Stomach (tissue), 8 donors: ENCODE measurements at regions not wholly inside any gene's neighbourhood (a gene's known extent, or its start where the extent isn't known, plus 50 kb on each side); places are given as distances from the start of the nearest gene placed in this dataset.
A peak's percentile ranks its signal among the peaks of the same experiment; 100 is the strongest.
"Not testable (repeated sequence)": the region's sequence is repeated elsewhere in the genome, so short reads cannot be mapped to it uniquely, and the experiment has no call there.

Experiments used
- DNase-seq, 2 donors: peaks; one replicate each; pipeline versions ENCODE4 v3.0.0 to v3.0.0-alpha.2; 2013 to 2019
- H3K27ac ChIP-seq, 5 donors: fragments of 200-600 bp in 4 of 5; sonication (generic) in 4 of 5; one replicate each; pipeline ENCODE4 v1.5.1; 2013 to 2019; ENCODE audit warnings: mild to moderate bottlenecking in 1 of 5, moderate library complexity in 1 of 5
- H3K27me3 ChIP-seq, 3 donors: fragments of 200-600 bp; sonication (generic); one replicate each; pipeline ENCODE4 v1.5.1; 2017 to 2019; ENCODE audit warnings: mixed run types in 1 of 3
- H3K36me3 ChIP-seq, 4 donors: fragments of 200-600 bp; sonication (generic); 1 replicate in 3 of 4; 2 replicates in 1 of 4; pipeline ENCODE4 v1.5.1; 2016 to 2019
- H3K4me1 ChIP-seq, 4 donors: fragments of 200-600 bp; sonication (generic); one replicate each; pipeline ENCODE4 v1.5.1; 2016 to 2019
- H3K4me3 ChIP-seq, 4 donors: fragments of 200-600 bp; sonication (generic) in 3 of 4; one replicate each; pipeline ENCODE4 v1.5.1; 2016 to 2019; ENCODE audit warnings: mild to moderate bottlenecking in 1 of 4
- H3K9me3 ChIP-seq, 4 donors: fragments of 200-600 bp; sonication (generic); one replicate each; pipeline ENCODE4 v1.5.1; 2016 to 2019
- EP300 ChIP-seq: sonication (generic); formaldehyde crosslinking; IDR thresholded peaks from one replicate; pipeline ENCODE4 v1.6.1; 2017; ENCODE audit warnings: antibody characterized with exemption
- POLR2A ChIP-seq, 4 donors: fragments of 450-650 bp; IDR thresholded peaks; one replicate each; pipeline ENCODE4 v1.6.1; 2016; ENCODE audit warnings: antibody characterized with exemption in 4 of 4, control low read depth in 2 of 4, mild to moderate bottlenecking in 1 of 4, moderate library complexity in 1 of 4
- POLR2AphosphoS5 ChIP-seq, 3 donors: sonication (generic); formaldehyde crosslinking; IDR thresholded peaks; one replicate each; pipeline ENCODE4 v1.6.1; 2016; ENCODE audit warnings: antibody characterized with exemption in 3 of 3
- WGBS, 5 donors: extraction: QIAGEN DNeasy Blood & Tissue Kit in 3 of 5; methylation state at CpG; one replicate each; pipeline versions ENCODE4 v1.1.5 to v1.1.7; 2013 to 2018; 5-methylcytosine and 5-hydroxymethylcytosine counted together
- intact Hi-C: fragments of 100-400 bp; cut with DNase I; formaldehyde crosslinking; loops from one replicate; pipeline ENCODE4 v1.15.1; 2023; ENCODE audit warnings: low total_unique reads
- TF ChIP-seq, protein P1 (sequence below), 7 experiments: fragments of 450-650 bp in 4 of 7; fragments of 200-600 bp in 3 of 7; sonication (generic) in 3 of 7; IDR thresholded peaks; one replicate each; pipeline ENCODE4 v1.5.1; 2016 to 2019; ENCODE audit warnings: antibody characterized with exemption in 7 of 7, control low read depth in 2 of 7, mild to moderate bottlenecking in 1 of 7
- donor health status: healthy with polysubstance abuse.
- donor health status: Bipolar disorder and iron deficiency.
- donor health status: healthy.

DNA sequence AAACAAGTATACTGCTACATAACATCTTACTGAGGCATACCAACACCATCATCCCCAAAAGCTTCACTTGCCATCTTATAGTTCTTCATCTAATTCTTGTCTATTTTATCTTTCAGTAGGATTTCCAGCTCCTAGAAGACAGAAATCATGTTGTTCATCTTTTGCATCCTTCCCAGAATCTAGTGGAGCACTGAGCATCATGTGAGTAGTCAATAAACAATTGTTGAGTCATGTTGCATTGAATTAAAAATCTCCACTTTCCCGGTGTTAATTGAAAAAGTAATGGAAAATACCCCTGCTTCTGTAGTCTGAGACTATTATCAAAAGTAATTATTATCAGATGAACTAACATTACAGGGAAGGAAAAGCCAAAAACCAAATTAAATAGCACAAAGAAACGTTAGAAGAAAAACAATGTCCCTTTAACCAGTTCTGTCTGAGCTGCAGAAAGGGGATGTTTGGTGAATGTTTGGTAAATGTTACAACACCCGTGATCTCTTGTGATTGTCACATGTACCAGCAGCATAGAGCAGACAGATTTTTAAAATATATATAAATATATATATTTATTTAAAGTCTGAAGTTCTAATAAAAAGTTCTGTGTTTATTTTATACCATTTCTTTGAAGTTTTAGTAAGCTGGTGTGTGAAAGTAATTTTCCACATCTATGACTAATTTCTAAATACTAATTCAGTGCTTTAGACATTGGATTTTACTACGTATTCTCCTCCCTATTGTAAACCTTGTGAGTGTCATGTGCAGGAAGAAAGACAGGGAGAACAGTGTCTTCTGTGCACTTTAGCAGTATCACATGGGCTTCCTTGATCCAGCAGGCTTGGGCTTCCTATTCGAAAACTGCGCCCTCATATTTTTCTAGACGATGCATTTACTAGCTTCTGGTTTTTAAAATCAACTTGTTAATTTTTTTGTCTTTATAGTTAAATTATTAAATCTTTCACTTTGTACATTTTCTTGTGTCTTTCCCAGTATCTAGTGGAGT, 85.6 kb downstream of the RAP2B start:
- TF ChIP-seq EP300 (no peak), POLR2A (IDR thresholded peaks at IDR 0.05) (no peak), POLR2AphosphoS5 (IDR thresholded peaks at IDR 0.05) (no peak)
- TF ChIP-seq, protein P1, sequence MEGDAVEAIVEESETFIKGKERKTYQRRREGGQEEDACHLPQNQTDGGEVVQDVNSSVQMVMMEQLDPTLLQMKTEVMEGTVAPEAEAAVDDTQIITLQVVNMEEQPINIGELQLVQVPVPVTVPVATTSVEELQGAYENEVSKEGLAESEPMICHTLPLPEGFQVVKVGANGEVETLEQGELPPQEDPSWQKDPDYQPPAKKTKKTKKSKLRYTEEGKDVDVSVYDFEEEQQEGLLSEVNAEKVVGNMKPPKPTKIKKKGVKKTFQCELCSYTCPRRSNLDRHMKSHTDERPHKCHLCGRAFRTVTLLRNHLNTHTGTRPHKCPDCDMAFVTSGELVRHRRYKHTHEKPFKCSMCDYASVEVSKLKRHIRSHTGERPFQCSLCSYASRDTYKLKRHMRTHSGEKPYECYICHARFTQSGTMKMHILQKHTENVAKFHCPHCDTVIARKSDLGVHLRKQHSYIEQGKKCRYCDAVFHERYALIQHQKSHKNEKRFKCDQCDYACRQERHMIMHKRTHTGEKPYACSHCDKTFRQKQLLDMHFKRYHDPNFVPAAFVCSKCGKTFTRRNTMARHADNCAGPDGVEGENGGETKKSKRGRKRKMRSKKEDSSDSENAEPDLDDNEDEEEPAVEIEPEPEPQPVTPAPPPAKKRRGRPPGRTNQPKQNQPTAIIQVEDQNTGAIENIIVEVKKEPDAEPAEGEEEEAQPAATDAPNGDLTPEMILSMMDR (IDR thresholded peaks at IDR 0.05), result no peak
- no peak for DNase-seq
- Histone ChIP-seq H3K4me1 (peaks cover 0 to 10% (median 0%) of the 10 kb centered on the region in 4 donors), H3K4me3 (no peak overlapping the region), H3K9me3 (no peaks in the 10 kb centered on the region), H3K27me3 (no peaks in the 10 kb centered on the region), H3K36me3 (no peaks in the 10 kb centered on the region), H3K27ac (peak overlapping the region in 1 of 5 donors; percentile 52)
- 57 to 66% (median 59%) methylated on average over 7 of the region's 7 CpGs for WGBS, 5 donors
- intact Hi-C loops, result no loop called here

DNA sequence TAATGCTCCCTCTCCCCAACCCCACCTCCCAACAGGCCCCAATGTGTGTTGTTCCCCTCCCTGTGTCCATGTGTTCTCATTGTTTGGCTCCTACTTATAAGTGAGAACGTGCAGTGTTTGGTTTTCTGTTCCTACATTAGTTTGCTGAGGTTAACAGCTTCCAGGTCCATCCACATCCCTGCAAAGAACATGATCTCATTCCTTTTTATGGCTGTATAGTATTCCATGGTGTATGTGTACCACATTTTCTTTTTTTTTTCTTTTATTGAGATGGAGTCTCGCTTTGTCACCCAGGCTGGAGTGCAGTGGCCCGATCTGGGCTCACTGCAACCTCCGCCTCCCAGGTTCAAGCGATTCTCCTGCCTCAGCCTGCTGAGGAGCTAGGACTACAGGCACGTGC, 86.8 kb downstream of the RAP2B start:
- H3K27me3 ChIP-seq, H3K4me3 ChIP-seq, H3K36me3 ChIP-seq, H3K9me3 ChIP-seq, H3K4me1 ChIP-seq, intact Hi-C loops, H3K27ac ChIP-seq, DNase-seq: not testable (repeated sequence)
- WGBS, 5 donors, result 88 to 93% (median 89%) methylated on average over 6 of the region's 6 CpGs

DNA sequence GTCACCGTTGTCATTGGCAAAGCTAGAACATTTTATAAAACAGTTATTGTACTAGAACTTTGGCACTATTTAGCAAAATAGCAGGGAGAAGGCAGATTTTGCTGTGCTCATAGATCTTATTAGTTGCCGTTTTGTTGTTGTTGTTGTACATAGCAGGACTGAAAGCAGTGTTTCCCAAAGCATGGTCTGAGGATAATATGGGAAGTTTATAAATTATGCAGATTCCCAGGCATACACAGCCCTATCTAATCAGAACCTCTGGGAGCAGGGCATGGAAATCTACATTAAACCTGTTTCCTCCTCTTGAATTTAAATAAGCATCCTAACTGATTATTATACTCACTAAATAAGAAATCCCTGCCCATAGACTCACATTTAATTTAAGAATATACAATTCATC, 87.9 kb downstream of the RAP2B start:
- Histone ChIP-seq H3K9me3 (no peaks in the 10 kb centered on the region), H3K36me3 (no peaks in the 10 kb centered on the region), H3K4me1 (peaks cover 0 to 10% (median 0%) of the 10 kb centered on the region in 4 donors), H3K27ac (no peak overlapping the region), H3K27me3 (no peaks in the 10 kb centered on the region), H3K4me3 (no peak overlapping the region)
- TF ChIP-seq EP300 (no peak), POLR2AphosphoS5 (IDR thresholded peaks at IDR 0.05) (no peak), POLR2A (IDR thresholded peaks at IDR 0.05) (no peak)
- TF ChIP-seq, protein P1 (IDR thresholded peaks at IDR 0.05), result no peak
- WGBS, 5 donors, result 79 to 88% (median 87%) methylated on average over 2 of the region's 2 CpGs
- DNase-seq, result no peak
- intact Hi-C loops, result no loop called here

DNA sequence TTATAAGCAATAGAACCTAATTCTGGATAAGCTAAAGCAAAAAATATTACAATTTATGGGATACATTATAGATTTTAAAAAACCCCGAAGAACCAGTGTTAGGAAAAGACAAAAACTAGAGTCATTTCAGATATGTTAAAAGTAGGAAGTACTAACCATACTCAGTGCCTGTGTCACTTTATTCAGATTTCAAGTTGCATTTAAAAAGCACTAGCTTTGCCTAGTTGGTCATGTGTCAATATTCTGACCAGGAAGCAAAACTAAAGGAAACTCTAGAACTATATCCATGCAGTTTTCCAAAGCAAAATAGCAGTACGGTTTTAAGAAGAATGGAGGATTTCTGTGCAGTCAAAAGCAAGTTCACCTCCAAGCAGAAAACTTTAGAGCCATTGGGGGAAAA, 88.4 kb downstream of the RAP2B start:
- H3K27me3 ChIP-seq, result no peaks in the 10 kb centered on the region
- no peak for DNase-seq
- intact Hi-C loops, result no loop called here
- no peak for TF ChIP-seq POLR2AphosphoS5 (IDR thresholded peaks at IDR 0.05)
- TF ChIP-seq EP300, result no peak
- TF ChIP-seq, protein P1 (IDR thresholded peaks at IDR 0.05), result no peak
- no peak for TF ChIP-seq POLR2A (IDR thresholded peaks at IDR 0.05)
- H3K4me3 ChIP-seq, result no peak overlapping the region
- H3K4me1 ChIP-seq, result peaks cover 0 to 10% (median 0%) of the 10 kb centered on the region in 4 donors
- no peaks in the 10 kb centered on the region for H3K36me3 ChIP-seq
- H3K9me3 ChIP-seq, result no peaks in the 10 kb centered on the region
- no peak overlapping the region for H3K27ac ChIP-seq
- WGBS, 5 donors, result 60 to 72% (median 68%) methylated on average over 2 of the region's 2 CpGs

DNA sequence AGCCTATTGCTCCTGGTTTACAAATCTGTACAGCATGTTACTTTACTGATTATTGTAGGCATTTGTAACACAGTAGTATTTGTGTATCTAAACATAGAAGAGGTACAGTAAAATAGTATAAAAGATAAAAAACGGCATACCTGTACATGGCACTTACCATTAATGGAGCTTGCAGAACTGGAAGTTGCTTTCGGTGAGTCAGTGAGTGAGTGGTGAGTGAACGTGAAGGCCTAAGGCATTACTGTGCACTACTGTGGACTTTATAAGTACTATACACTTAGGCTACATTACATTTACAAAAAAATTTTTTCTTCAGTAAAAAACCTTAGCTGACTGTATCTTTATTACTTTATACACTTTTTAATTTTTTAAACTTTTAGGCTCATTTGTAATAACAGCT, 90.9 kb downstream of the RAP2B start:
- no peak for TF ChIP-seq POLR2AphosphoS5 (IDR thresholded peaks at IDR 0.05)
- no peak for TF ChIP-seq EP300
- no peak for TF ChIP-seq POLR2A (IDR thresholded peaks at IDR 0.05)
- TF ChIP-seq, protein P1 (IDR thresholded peaks at IDR 0.05), result no peak
- H3K36me3 ChIP-seq, result no peaks in the 10 kb centered on the region
- no peaks in the 10 kb centered on the region for H3K9me3 ChIP-seq
- 87 to 95% (median 92%) methylated on average over 3 of the region's 3 CpGs for WGBS, 5 donors
- no peak overlapping the region for H3K27ac ChIP-seq
- no peaks in the 10 kb centered on the region for H3K4me1 ChIP-seq
- H3K4me3 ChIP-seq, result no peak overlapping the region
- no peak for DNase-seq
- intact Hi-C loops, result no loop called here
- no peaks in the 10 kb centered on the region for H3K27me3 ChIP-seq
